Adrenal gland (tissue), 9 donors: ENCODE measurements at regions not wholly inside any gene's neighbourhood (a gene's known extent, or its start where the extent isn't known, plus 50 kb on each side); places are given as distances from the start of the nearest gene placed in this dataset.
A peak's percentile ranks its signal among the peaks of the same experiment; 100 is the strongest.

Source experiments
- DNase-seq, 7 donors: peaks; one replicate each; pipeline ENCODE4 v3.0.0-alpha.2; 2019 to 2020
- H3K27ac ChIP-seq, 5 donors: fragments of 200-600 bp; sonication (generic) in 4 of 5; 1 replicate in 3 of 5; 2 replicates in 2 of 5; pipeline versions ENCODE4 v1.5.1 to v1.8.0; 2016 to 2020; ENCODE audit warnings: mild to moderate bottlenecking in 1 of 5
- H3K27me3 ChIP-seq: fragments of 200-600 bp; 2 replicates; pipeline ENCODE4 v1.8.0; 2021
- H3K36me3 ChIP-seq, 2 donors: fragments of 200-600 bp; replicated peaks in 1 of 2; 1 replicate in 1 of 2; 2 replicates in 1 of 2; pipeline versions ENCODE4 v1.5.1 to v1.8.0; 2018 to 2022
- H3K4me1 ChIP-seq, 2 donors: fragments of 200-600 bp; replicated peaks in 1 of 2; 1 replicate in 1 of 2; 2 replicates in 1 of 2; pipeline versions ENCODE4 v1.5.1 to v1.8.0; 2018 to 2021
- H3K4me3 ChIP-seq, 4 donors: fragments of 200-600 bp; sonication (generic) in 3 of 4; one replicate each; pipeline ENCODE4 v1.5.1; 2016 to 2018
- H3K9me3 ChIP-seq, 3 donors: fragments of 200-600 bp; sonication (generic) in 1 of 3; replicated peaks in 1 of 3; 1 replicate in 2 of 3; 2 replicates in 1 of 3; pipeline versions ENCODE4 v1.5.1 to v1.8.0; 2016 to 2021
- POLR2A ChIP-seq, 2 donors: fragments of 450-650 bp; IDR thresholded peaks; one replicate each; pipeline ENCODE4 v1.6.1; 2017; ENCODE audit warnings: antibody characterized with exemption in 2 of 2, mild to moderate bottlenecking in 2 of 2, moderate library complexity in 1 of 2
- WGBS, 4 donors: extraction: QIAGEN DNeasy Blood & Tissue Kit in 2 of 4; methylation state at CpG; one replicate each; pipeline versions ENCODE4 v1.1.5 to v1.1.7; 2013 to 2017; 5-methylcytosine and 5-hydroxymethylcytosine counted together
- intact Hi-C, 2 donors: fragments of 100-400 bp; cut with DNase I; formaldehyde crosslinking; loops; one replicate each; pipeline versions ENCODE4 v1.14.1 to v1.15.0; 2022 to 2023
- TF ChIP-seq, protein P1 (sequence below), 6 experiments: fragments of 450-650 bp in 4 of 6; fragments of 200-600 bp in 2 of 6; sonication (generic) in 1 of 6; IDR thresholded peaks; 1 replicate in 5 of 6; 2 replicates in 1 of 6; pipeline versions ENCODE4 v1.5.1 to v1.8.0; 2016 to 2021; ENCODE audit warnings: antibody characterized with exemption in 6 of 6, mild to moderate bottlenecking in 2 of 6, moderate library complexity in 1 of 6
- donor health status: healthy with polysubstance abuse.
- donor health status: Bipolar disorder and iron deficiency.
- donor health status: DM: yes; HTN: yes; CAD: no.
- donor health status: DM: no; HTN: no; CAD: no.
- donor health status: DM: no; HTN: no; CAD: no.

DNA sequence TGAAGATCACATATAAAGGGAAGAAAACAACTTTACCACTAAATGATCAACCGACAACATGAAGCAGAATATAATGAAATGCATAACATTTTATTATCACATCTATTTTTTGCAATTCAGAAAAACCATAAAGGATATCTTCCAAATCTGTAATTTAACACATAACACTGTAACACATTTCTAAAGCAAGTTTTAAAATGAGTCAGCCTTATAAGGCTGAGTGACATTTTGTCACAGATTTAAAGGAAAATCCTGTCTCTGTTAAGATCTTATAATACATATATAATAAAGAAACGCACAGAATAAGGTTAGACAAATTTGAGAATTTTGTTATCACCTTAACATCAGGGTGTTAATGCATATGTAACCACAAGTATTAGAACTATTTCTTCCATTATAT is 198.4 kb upstream of the RASA1 start:
- TF ChIP-seq, protein P1, sequence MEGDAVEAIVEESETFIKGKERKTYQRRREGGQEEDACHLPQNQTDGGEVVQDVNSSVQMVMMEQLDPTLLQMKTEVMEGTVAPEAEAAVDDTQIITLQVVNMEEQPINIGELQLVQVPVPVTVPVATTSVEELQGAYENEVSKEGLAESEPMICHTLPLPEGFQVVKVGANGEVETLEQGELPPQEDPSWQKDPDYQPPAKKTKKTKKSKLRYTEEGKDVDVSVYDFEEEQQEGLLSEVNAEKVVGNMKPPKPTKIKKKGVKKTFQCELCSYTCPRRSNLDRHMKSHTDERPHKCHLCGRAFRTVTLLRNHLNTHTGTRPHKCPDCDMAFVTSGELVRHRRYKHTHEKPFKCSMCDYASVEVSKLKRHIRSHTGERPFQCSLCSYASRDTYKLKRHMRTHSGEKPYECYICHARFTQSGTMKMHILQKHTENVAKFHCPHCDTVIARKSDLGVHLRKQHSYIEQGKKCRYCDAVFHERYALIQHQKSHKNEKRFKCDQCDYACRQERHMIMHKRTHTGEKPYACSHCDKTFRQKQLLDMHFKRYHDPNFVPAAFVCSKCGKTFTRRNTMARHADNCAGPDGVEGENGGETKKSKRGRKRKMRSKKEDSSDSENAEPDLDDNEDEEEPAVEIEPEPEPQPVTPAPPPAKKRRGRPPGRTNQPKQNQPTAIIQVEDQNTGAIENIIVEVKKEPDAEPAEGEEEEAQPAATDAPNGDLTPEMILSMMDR (IDR thresholded peaks at IDR 0.05), result no peak
- WGBS, 4 donors, result 63 to 87% (median 80%) methylated on average over 2 of the region's 2 CpGs
- no peaks in the 10 kb centered on the region for H3K27me3 ChIP-seq
- H3K36me3 ChIP-seq, result no peaks in the 10 kb centered on the region
- H3K4me1 ChIP-seq, result no peaks in the 10 kb centered on the region
- H3K9me3 ChIP-seq, result no peaks in the 10 kb centered on the region
- intact Hi-C loops, result no loop called here
- no peak overlapping the region for H3K4me3 ChIP-seq
- H3K27ac ChIP-seq, result no peak overlapping the region
- no peak for DNase-seq

GRCh38 chr5:87069974-87070608 is 197.6 kb upstream of the RASA1 start:
- no peaks in the 10 kb centered on the region for H3K27me3 ChIP-seq
- intact Hi-C loops, result no loop called here
- peak in 5 of 7 donors; percentile 18 to 47 (median 27) for DNase-seq
- WGBS, 4 donors, result 23 to 42% (median 35%) methylated on average over 3 of the region's 3 CpGs
- TF ChIP-seq, protein P1 (IDR thresholded peaks at IDR 0.05), result peak; percentile 25 to 43 (median 35)
- no peak for TF ChIP-seq POLR2A (IDR thresholded peaks at IDR 0.05)
- no peak overlapping the region for H3K4me3 ChIP-seq
- H3K36me3 ChIP-seq, result no peaks in the 10 kb centered on the region
- H3K4me1 ChIP-seq, result no peaks in the 10 kb centered on the region
- H3K9me3 ChIP-seq, result no peaks in the 10 kb centered on the region
- no peak overlapping the region for H3K27ac ChIP-seq

- no peaks in the 10 kb centered on the region for H3K9me3 ChIP-seq
- H3K27ac ChIP-seq, result no peak overlapping the region
- intact Hi-C loops, result no loop called here
- no peak for DNase-seq
- H3K36me3 ChIP-seq, result no peaks in the 10 kb centered on the region
- WGBS, 4 donors, result 80 to 91% (median 84%) methylated on average over 2 of the region's 2 CpGs
- no peaks in the 10 kb centered on the region for H3K4me1 ChIP-seq
- H3K4me3 ChIP-seq, result no peak overlapping the region
- no peaks in the 10 kb centered on the region for H3K27me3 ChIP-seq
- TF ChIP-seq POLR2A (IDR thresholded peaks at IDR 0.05), result no peak
- TF ChIP-seq, protein P1 (IDR thresholded peaks at IDR 0.05), result no peak
Measured at GRCh38 chr5:87074072-87074471, 193.6 kb upstream of the RASA1 start.

GRCh38 chr5:87074934-87075541 is 192.6 kb upstream of the RASA1 start:
- WGBS, 4 donors, result 50 to 58% (median 54%) methylated on average over 2 of the region's 2 CpGs
- H3K27ac ChIP-seq, result no peak overlapping the region
- H3K27me3 ChIP-seq, result no peaks in the 10 kb centered on the region
- no peaks in the 10 kb centered on the region for H3K36me3 ChIP-seq
- no peaks in the 10 kb centered on the region for H3K9me3 ChIP-seq
- H3K4me3 ChIP-seq, result no peak overlapping the region
- peaks cover 0 to 4% of the 10 kb centered on the region in 2 donors for H3K4me1 ChIP-seq
- intact Hi-C loops, result no loop called here
- DNase-seq, result no peak
- TF ChIP-seq, protein P1 (IDR thresholded peaks at IDR 0.05), result no peak
- no peak for TF ChIP-seq POLR2A (IDR thresholded peaks at IDR 0.05)
